Left hindlimb (tissue), 1 donor: ENCODE measurements at regions not wholly inside any gene's neighbourhood (a gene's known extent, or its start where the extent isn't known, plus 50 kb on each side); places are given as distances from the start of the nearest gene placed in this dataset.

Experiments used
- DNase-seq: peaks from one replicate; pipeline ENCODE4 v3.0.0-alpha.2; 2018

DNA sequence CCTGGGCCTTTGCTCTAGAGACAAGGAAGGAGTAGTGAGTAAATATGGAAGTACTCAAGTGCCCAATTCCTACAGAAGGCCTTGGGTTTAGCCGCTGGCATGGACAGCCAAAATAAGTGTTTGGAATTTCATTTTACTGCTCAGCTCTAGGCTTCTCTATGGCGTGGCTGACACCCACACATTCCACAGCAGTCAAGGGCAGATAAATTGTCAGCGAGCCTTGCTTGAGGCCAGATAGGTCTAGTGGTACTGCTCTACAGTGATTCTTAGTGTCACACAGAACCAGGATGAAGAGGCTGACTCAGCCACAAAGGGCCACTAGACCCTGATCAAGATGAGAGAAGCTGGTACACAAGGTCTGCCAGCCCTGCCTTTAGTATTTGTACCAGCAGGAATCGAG is 111.0 kb upstream of the NFIB start:
- DNase-seq = no peak

DNA sequence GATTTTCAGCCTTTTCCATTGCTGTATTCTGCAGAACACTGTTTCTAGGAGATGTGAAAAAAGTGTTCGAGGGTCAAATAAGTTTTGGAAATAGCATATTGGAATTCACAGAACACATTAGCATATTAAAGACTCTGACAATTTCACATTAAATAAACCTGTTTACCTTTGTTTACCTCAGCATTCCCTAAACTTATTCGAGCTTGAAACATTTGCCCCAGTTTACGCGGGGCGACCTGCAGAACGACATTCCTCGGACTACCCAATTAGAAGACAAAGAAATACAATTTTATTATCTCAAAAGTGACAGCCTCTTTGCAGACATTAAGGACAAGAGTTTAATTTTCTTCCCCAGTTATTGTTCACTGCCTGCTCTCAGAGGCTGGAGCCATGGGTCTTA is 110.3 kb upstream of the NFIB start:
- no peak for DNase-seq

DNA sequence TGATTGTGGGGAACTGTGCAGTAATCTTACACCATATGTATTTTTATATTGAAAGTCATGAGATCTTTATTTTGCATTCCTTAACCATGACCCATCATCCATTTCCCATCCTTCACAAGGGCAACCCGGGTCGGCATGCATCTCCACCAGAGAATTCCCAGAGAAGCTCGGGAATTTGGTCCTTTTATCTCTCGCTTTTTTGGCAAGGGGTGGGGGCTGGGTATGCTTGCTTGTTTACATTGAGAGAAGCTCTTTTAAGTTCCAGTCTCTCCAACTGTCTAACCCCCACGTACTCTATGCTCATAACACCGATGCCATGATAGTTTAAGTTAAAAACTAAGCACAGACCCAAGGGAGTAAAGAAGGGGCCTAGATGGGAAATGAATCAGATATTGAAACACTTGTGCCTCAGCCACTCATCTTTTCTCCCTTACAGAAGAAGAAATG is 109.9 kb upstream of the NFIB start:
- peak; percentile 39 for DNase-seq

DNA sequence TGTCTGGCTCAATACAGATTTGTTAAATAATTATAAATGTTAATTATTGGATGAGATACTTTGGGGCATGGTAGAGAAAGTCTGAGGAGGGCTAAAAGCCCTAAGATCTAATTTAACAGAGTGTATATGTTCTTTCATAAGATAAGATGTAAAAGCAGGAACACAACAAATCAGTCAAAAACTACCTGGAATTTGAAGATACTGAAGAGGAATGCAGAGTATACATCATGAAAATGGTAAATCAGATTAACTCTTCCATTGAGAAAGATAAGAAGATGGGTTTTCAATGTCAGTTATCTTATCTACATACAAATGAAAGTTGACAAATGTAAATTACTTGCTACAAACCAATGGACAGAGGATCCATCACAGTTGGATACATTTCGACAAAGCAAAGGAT is 107.3 kb upstream of the NFIB start:
- DNase-seq = no peak

DNA sequence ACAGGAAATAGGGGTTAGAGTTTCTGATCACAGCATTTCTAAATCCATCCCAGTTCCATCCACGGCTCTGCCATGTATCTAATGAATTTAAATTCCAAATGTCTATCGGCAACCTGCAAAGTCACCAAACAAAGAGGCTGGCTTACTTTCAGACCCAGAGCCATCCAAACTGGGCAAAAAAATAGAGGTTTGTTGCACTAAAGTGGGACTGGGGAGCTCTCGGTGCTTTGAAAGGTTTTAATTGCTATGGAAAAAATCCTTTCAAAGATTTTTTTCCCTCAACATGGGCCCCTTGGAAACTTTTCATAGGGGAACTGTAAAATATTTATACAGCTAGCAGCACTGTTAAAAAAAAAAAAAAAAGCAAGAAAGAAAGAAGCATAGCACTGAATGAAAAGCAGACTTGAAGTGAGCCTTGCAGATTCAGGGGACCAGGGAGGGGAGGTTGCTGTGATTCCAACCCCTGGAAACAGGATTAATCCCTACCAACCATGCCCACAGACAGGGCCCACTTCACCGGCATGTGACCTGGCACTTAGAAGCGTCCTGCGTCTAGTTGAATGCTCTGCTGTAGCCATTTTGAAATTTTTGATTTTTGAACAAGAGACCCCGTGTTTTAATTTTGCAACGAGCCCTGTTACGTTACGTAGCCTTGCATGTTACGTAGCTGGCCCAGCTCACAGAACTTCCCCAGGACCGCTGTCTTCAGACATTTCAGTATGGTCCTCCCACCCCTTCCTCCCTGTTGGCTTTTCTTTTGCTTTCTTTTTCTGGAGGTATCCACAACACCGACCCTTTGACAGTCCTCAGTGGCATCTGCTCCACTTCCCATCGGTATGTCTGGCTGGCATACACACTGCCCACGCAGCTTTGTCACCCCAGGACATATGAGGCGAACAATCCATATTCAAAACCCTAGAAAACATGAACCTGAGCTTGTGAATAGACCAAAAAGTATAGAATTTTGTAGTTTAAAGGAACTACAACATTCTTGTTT is 105.3 kb upstream of the NFIB start:
- peak; percentile 80 for DNase-seq

DNA sequence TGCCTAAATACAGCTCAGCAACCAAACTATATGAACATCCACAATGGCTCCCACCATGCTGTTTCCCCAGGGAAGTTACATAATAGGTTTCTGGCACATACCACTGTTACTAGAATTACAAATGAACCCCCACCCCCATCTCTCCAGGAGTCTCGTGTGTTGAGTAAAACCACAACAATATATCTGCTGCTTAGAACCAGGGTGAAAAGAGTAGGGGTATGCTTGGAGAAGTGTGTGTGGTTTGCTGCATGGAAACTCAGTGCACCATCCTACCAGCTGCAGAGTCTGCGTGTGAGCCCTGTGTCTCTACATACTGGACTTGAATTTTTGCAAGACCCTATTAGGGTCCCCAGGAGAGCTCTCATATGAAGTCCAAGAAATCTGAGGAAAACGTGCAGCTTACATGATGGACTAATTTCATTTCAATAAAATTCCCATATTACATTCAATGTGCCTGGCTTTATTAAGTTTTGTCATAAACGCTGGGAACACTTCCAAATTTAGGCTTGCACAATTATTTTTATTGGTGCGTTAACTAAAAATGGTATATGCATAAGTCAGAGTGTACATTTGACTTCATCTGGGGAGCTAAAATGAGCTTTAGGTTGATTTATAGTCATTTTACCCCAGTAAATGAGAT is 104.5 kb upstream of the NFIB start:
- DNase-seq = peak; percentile 71

DNA sequence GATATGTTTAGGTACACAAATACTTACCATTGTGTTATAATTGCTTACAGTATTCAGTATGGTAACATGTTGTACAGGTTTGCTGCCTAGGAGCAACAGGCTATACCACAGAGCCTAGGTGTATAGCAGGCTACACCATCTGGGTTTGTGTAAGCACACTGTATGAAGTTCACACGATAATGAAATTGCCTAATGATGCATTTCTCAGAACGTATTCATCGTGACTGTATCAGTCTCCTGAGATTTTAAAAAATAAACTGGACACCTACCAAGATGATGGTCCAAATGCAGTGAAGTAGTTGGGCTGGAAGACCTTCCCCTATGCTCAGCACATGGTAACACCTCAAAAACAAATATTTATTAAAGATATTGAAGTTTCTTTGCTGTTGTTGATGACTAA is 103.3 kb upstream of the NFIB start:
- no peak for DNase-seq

DNA sequence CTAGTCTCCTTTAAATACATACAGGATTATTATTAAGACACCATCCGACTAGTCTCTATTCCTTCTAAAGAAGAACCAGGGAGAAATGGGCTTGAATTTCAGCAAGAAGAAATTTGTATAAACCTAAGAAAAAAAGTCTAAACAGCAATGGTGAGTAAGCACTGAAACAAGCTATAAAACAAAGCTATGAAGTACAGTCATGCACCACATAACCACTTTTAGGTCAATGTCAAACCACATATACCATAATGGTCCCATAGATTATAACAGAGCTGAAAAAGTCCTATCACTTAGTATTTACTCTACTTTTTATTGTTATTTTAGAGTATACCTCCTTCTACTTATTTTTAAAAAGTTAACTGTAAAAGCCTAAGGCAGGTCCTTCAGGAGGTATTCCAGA is 102.0 kb upstream of the NFIB start:
- no peak for DNase-seq

DNA sequence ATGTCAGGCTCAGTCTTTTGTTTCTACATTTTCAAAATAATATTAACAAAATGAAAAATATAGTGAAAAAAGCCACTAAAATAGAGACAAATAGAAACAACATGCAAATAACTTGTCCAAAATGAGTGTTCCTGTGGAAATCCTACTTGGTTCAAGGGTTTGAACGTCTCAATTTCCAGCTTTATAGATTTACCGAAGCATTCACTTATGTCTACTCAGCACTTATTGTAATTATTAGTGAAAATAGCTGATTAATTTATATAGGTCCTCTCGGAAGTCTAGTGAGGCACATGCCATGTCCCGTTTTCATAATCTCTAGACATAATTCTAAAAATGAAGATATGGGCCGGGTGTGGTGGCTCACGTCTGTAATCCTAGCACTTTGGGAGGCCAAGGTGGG is 99.9 kb upstream of the NFIB start:
- DNase-seq = no peak

DNA sequence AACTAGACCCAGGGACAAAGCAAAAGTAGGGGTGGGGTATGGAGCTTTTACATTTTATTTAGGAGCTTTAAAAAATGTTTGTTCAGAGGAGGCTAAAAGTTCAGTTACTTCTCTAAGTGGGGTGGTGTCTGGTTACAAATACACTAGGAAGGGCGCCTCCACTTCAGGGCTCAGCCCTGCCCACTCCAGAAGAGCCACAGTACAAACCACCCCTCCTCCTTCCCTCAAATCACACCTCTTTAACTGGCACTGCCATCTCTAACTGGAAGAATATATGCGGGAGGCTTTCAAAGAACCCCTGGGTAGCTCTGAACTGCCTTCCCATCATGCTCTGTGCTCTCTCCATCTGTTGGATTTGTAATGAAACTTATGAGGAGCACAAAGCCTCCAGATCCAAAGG is 98.8 kb upstream of the NFIB start:
- no peak for DNase-seq

DNA sequence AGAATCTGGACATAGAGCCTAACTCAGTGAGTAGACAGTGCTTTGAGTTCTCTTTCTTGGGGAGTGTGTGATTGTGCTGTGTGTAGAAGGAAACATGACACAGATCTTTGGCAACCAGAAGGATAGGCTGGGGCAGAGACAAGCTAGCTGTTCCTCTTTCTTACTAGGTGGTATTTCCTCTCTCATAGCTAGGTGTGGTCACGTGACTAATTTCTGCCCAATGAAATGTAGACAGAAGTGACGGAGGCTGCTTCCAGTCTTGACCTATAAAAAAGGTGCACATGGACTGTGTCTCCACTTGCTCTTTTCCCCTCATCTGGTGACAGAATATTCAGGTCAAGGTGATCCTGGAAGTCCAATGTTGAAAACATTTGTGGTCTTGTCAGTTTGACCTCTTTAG is 92.5 kb upstream of the NFIB start:
- DNase-seq = no peak

DNA sequence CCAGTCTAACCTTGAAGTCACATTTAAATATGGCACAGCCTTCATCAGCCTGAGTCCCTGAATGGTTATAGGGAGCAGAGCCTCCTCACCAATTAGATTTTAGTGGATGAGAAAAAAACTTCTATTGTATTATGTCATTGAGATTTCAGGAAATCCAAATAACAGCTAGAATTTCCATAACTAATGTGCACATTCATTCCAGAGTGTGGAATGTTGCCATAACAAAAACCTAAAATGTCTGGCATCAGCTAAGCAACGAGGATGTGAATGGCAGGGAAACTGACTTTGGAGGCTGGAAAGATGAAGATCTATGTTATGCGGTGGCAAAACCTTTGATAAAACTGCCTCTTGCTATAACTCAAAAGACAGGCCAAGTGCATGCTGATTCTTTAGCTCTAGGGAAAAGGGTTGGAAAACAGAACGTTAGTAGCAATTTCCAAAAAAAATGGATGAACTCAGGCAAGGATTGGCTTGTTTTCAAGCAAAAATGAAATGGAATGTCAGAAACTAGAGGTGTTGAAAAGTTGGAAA is 91.3 kb upstream of the NFIB start:
- DNase-seq = no peak

DNA sequence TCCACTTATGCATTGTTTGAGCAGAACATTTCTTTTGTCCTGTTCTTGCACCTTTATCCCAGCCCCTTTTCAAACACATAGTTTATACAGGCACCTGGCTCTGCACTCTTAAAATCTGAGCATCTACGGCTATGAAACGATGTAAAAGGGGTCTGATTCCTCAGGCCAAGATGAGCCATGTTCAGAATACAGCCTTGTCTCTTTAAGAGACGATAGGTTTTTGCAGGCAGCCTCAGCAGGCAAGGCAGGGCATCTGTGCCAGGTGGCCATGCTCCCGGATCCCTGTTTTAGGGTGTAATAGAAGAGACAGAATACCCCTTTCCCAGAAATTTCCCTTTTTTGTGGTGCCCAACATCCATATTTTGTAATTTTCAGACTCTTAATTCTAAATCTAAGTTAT is 89.1 kb upstream of the NFIB start:
- peak; percentile 71 for DNase-seq

DNA sequence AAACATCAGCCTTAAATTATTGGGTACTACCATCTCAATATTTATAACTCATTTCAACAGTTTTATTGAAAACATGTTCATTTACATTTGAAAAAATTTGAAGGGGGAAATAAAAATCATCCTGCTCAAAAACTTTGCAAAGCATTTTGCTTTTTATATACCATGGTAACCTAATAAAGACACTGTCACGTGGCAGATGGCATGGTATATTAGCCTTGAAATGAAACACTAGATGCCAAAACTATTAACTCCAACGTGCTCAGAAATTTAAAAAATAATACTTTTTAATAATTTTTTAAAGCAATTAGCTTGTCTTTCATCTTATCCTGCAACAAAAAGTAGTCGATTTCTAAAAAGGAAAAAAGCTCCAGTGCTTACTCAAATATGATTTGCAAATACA is 88.6 kb upstream of the NFIB start:
- DNase-seq = no peak

DNA sequence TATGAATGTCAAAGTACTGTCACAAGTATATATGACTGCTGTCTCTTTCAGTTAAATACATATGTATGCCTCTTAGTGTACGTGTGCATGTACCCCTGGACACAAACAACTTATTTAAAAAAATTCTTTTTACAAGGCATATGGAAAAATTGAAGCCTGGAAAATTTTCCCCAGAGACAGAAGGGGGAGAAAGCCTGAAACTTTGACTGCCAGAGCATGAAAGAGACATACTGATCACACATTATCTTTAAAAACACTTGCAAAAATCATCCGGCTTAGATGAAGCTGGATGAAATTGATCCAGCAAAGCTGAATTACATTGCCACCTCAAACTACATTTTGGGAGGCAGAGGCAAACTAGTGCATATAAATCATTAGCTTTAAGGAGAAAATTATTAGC is 88.0 kb upstream of the NFIB start:
- DNase-seq = no peak

DNA sequence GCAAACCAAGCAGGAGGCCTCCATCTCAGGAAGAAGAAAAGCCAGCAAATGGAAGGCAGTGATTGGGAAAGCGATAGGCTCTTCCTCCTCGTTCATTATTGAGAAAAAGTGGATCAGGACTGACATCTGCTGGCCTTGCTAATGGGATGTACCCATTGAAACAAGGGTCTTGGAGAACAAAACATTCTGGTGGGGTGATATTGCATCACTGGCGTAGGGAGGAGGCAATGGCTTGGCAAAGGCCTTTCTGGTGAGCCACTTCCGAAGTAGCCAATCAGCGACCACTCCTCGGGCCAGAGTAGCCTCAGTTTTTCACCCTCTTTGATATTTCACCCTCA is 86.7 kb upstream of the NFIB start:
- DNase-seq = peak; percentile 55

DNA sequence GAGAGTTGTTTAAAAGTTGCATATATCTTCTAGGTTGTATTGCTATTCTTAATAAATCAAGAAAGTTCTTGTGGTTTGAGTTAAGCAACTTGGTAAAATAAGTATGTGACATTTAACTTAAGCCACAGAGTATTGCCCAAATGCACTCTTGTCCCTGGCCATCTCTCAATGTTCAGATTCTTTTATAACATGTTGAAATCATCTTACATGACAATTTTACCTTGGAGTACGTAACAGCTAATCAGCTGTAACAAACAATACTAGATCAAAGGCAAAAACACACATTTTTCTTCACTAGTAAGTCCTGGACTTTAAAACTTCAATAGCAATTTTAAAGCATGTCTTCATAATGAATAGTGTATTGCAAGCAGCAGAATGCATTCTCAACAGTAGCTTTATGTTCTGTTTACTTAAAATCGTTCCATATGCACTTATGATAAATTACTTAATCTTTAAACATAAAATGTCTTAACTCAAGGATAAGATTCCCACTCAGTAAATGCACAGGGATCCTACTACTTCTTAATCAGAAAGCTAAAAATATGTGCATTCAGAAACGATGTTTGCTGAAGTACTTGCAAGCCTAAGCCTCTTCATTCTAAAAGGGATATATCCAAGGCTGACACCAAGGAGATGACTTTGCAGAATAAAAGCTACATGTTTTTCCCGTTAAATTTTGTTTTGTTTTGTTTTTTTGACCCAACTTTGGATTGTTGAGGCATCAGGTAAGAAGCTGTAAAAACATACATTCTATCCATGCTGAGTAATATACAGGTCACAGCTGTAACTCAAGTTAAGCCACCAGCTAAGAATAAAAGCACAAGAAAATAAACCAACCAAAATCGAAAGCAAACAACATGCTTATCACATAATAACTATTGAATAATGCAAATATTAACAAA is 86.1 kb upstream of the NFIB start:
- DNase-seq = no peak

DNA sequence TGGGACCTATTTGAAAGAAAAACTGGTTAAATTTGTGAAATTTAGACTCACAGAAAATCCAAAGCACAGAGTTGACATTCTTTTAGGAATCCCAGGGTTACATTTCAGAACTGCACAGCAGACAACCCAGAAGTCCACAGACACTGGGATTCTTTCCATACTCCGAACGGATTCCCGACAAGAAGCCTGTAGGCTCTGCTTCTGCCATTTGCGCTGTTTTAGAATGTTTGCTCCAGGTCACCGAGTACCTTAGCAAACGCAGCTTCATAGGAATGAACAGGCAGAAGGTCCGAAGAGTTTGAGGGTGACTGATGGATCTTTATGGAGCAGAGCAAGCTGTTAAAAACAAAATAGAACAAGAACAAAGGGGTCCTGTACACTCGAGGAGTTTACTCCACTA is 84.5 kb upstream of the NFIB start:
- no peak for DNase-seq

DNA sequence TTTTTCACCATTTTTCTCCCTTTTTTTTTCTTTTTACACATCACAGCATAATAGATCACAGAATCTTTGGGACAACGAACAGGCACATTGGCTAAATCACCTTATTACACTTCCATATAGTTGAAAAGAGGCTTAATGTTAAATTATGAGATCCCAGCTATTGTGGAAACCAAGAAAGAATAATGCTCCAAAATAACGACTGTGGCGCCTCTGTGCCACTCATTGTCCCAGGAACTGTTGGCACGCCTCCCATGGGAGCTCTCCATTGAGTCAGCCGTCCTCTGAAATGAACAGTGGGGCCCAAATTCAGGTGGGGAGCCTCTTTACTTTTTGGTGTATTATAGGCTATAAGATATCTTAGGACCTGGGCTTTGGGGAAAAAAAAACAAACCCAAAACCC is 82.2 kb upstream of the NFIB start:
- DNase-seq = no peak

DNA sequence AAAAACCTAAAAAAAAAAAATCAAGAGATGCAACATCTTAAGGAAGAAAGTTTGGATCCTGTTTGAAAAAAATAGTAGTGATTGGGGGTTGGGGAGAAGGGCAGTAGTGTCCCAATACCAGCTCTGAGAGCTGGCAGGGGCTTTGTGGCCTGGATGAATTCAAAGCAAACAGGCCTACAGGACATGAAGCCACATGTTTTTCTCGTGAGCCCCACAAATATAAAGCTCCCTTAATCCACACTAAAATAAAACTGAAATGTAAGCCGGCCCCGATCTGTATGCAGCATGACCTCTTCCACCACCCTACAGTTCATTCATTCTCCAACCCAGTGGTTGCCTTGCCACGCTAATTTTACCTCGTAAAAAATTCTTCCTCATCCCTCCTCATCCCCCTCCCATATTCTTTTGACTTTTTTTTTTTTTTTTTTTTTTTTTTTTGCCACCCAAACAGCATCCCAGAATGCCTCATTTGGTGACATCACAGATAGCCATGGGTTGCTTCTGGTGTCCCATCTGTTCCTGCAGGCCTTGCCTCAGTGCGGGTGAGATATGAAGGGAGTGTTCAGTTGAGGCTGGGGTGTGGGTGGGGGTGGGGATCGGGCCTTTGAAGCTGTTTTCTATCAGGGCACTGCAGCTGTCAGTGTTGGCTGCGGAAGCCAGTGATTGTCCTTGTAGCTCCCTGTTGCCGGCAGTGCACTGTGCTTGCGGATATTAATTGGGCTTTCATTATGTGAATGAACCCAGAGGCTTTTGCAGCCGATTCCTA is 81.6 kb upstream of the NFIB start:
- DNase-seq = peak; percentile 68

DNA sequence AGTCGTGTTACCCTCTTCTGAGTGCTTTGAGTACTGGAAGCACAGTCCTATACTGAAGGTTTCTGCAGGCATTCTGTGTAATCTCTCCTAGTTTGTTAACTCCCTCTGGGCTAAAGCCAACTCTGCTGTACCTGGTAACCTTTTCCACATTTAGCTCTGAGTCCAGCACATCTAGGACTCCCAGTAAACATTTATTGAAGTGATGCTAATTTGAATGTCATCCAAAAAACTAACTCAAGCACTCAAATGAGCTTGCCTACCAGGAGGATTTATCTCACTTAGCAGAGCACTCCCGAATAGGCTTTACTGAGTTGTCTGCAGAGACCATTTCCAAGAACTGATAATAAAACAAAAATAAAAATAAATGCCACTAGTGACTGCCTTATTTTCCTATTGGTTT is 79.5 kb upstream of the NFIB start:
- DNase-seq = no peak

DNA sequence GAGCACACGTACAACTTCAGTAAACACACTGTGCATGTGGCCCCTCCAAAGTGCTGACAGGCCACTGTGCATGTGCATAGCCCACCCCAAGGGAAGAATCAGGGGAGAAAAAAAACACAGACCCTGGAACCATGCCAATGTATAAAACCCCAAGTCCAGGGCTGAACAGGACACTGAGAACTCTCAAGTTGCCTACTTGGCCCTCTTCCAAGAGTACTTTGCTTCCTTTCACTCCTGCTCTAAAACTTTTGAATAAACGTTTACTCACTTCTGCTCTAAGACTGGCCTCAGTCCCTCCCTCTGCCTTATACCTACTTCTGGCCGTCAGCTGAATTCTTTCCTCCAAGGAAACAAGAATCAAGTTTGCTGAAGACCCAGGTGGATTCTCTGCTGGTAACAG is 77.7 kb upstream of the NFIB start:
- DNase-seq = no peak
